ENCODE measurements at regions not wholly inside any gene's neighbourhood (a gene's known extent, or its start where the extent isn't known, plus 50 kb on each side); places are given as distances from the start of the nearest gene placed in this dataset.

GRCh38 chr12:23055004-23055403, 430.0 kb downstream of the ETNK1 start:
- DNase-seq, result no peak
- Histone ChIP-seq H3K27ac (ENCODE audit: low read length) (no peak overlapping the region), H3K9me3 (ENCODE audit: control insufficient read depth, insufficient read depth, low read length) (no peaks in the 10 kb centered on the region), H3K27me3 (ENCODE audit: control insufficient read depth, insufficient read depth, low read length) (no peaks in the 10 kb centered on the region), H3K4me3 (ENCODE audit: low read length) (no peak overlapping the region), H3K4me1 (ENCODE audit: control insufficient read depth, insufficient read depth, low read length) (no peaks in the 10 kb centered on the region), H3K36me3 (ENCODE audit: control insufficient read depth, insufficient read depth, low read length) (no peaks in the 10 kb centered on the region)
- intact Hi-C loops (cut with micrococcal nuclease), result loop anchor here (10.0 kb wide), 1 partner anchor 370 kb away; no protein-coding TSS in a partner anchor
- Mint-ChIP-seq H3K4me3 (no peak overlapping the region), H3K9me3 (no peaks in the 10 kb centered on the region), H3K4me1 (no peaks in the 10 kb centered on the region), H3K27me3 (ENCODE audit: low read depth in 2 of 2) (no peaks in the 10 kb centered on the region), H3K36me3 (no peaks in the 10 kb centered on the region), H3K27ac (no peak overlapping the region)
- no peak for TF ChIP-seq CTCF (IDR thresholded peaks at IDR 0.05)
- ATAC-seq, result no peak
- 27% methylated on average over 3 of the region's 4 CpGs for WGBS (ENCODE audit: insufficient coverage)

- no peaks in the 10 kb centered on the region for H3K9me3 Mint-ChIP-seq
- no peaks in the 10 kb centered on the region for H3K27me3 ChIP-seq (ENCODE audit: control insufficient read depth, insufficient read depth, low read length)
- H3K36me3 ChIP-seq (ENCODE audit: control insufficient read depth, insufficient read depth, low read length), result no peaks in the 10 kb centered on the region
- H3K4me3 ChIP-seq (ENCODE audit: low read length), result no peak overlapping the region
- no peaks in the 10 kb centered on the region for H3K4me1 ChIP-seq (ENCODE audit: control insufficient read depth, insufficient read depth, low read length)
- intact Hi-C loops (cut with micrococcal nuclease), result loop anchor here (10.0 kb wide), 1 partner anchor 373 kb away; no protein-coding TSS in a partner anchor
- no peaks in the 10 kb centered on the region for H3K36me3 Mint-ChIP-seq
- H3K9me3 ChIP-seq (ENCODE audit: control insufficient read depth, insufficient read depth, low read length), result no peaks in the 10 kb centered on the region
- no peak overlapping the region for H3K27ac Mint-ChIP-seq
- WGBS (ENCODE audit: insufficient coverage), result 49% methylated on average over 2 of the region's 2 CpGs
- no peak for TF ChIP-seq CTCF (IDR thresholded peaks at IDR 0.05)
- H3K27me3 Mint-ChIP-seq (ENCODE audit: low read depth in 2 of 2), result no peaks in the 10 kb centered on the region
- no peak overlapping the region for H3K4me3 Mint-ChIP-seq
- DNase-seq (no peak), ATAC-seq (no peak)
- no peaks in the 10 kb centered on the region for H3K4me1 Mint-ChIP-seq
- no peak overlapping the region for H3K27ac ChIP-seq (ENCODE audit: low read length)
Measured at GRCh38 chr12:23057571-23057970, 432.6 kb downstream of the ETNK1 start.

- Histone ChIP-seq H3K4me3 (ENCODE audit: low read length) (no peak overlapping the region), H3K27ac (ENCODE audit: low read length) (no peak overlapping the region), H3K9me3 (ENCODE audit: control insufficient read depth, insufficient read depth, low read length) (no peaks in the 10 kb centered on the region), H3K36me3 (ENCODE audit: control insufficient read depth, insufficient read depth, low read length) (no peaks in the 10 kb centered on the region), H3K27me3 (ENCODE audit: control insufficient read depth, insufficient read depth, low read length) (no peaks in the 10 kb centered on the region), H3K4me1 (ENCODE audit: control insufficient read depth, insufficient read depth, low read length) (no peaks in the 10 kb centered on the region)
- Mint-ChIP-seq H3K4me3 (no peak overlapping the region), H3K27ac (no peak overlapping the region), H3K4me1 (no peaks in the 10 kb centered on the region), H3K27me3 (ENCODE audit: low read depth in 2 of 2) (no peaks in the 10 kb centered on the region), H3K36me3 (no peaks in the 10 kb centered on the region), H3K9me3 (peaks cover 0 to 3% of the 10 kb centered on the region in 2 donors)
- 100% methylated on average over 2 of the region's 3 CpGs for WGBS (ENCODE audit: insufficient coverage)
- ATAC-seq, result no peak
- no peak for DNase-seq
- intact Hi-C loops (cut with micrococcal nuclease), result no loop called here
- TF ChIP-seq CTCF (IDR thresholded peaks at IDR 0.05), result no peak
Measured at GRCh38 chr12:23060161-23060560, 435.2 kb downstream of the ETNK1 start.

GRCh38 chr12:23063206-23063605, 438.2 kb downstream of the ETNK1 start:
- Histone ChIP-seq H3K36me3 (ENCODE audit: control insufficient read depth, insufficient read depth, low read length) (no peaks in the 10 kb centered on the region), H3K27me3 (ENCODE audit: control insufficient read depth, insufficient read depth, low read length) (no peaks in the 10 kb centered on the region), H3K27ac (ENCODE audit: low read length) (no peak overlapping the region), H3K4me3 (ENCODE audit: low read length) (no peak overlapping the region), H3K4me1 (ENCODE audit: control insufficient read depth, insufficient read depth, low read length) (no peaks in the 10 kb centered on the region), H3K9me3 (ENCODE audit: control insufficient read depth, insufficient read depth, low read length) (no peaks in the 10 kb centered on the region)
- DNase-seq, result no peak
- no peak for ATAC-seq
- H3K36me3 Mint-ChIP-seq, result no peaks in the 10 kb centered on the region
- 75% methylated on average over 3 of the region's 3 CpGs for WGBS (ENCODE audit: insufficient coverage)
- H3K27me3 Mint-ChIP-seq (ENCODE audit: low read depth in 2 of 2), result no peaks in the 10 kb centered on the region
- no peak overlapping the region for H3K4me3 Mint-ChIP-seq
- no peak for TF ChIP-seq CTCF (IDR thresholded peaks at IDR 0.05)
- peaks cover 0 to 5% of the 10 kb centered on the region in 2 donors for H3K9me3 Mint-ChIP-seq
- intact Hi-C loops (cut with micrococcal nuclease), result no loop called here
- H3K27ac Mint-ChIP-seq, result no peak overlapping the region
- H3K4me1 Mint-ChIP-seq, result no peaks in the 10 kb centered on the region
